H54 (cell line): ENCODE measurements at regions not wholly inside any gene's neighbourhood (a gene's known extent, or its start where the extent isn't known, plus 50 kb on each side); places are given as distances from the start of the nearest gene placed in this dataset.

Experiments used
- DNase-seq: peaks from one replicate; pipeline ENCODE4 v3.0.0; 2011; ENCODE audit warnings: low spot score, mixed read lengths; ENCODE audit not compliant: insufficient read length
- FAIRE-seq: peaks from 3 replicates; lab custom pipeline; 2011; peaks lifted over from hg19 to GRCh38; lab: Jason Lieb, UNC
- POLR2A ChIP-seq: IDR thresholded peaks from 2 replicates; pipeline ENCODE4 v1.6.1; 2011; ENCODE audit warnings: low read depth, mild to moderate bottlenecking, low read length

GRCh38 chr2:147559070-147559725 lies 285.6 kb upstream of the ACVR2A start:
- TF ChIP-seq POLR2A: no peak
- no peak for DNase-seq
- FAIRE-seq: no peak

GRCh38 chr2:147558620-147559019 lies 286.2 kb upstream of the ACVR2A start:
- no peak for TF ChIP-seq POLR2A
- no peak for FAIRE-seq
- no peak for DNase-seq

- no peak for DNase-seq
- no peak for TF ChIP-seq POLR2A
- FAIRE-seq: no peak
These were observed 290.2 kb upstream of the ACVR2A start for GRCh38 chr2:147554521-147555107.

GRCh38 chr2:147553775-147554271 lies 291.0 kb upstream of the ACVR2A start:
- no peak for FAIRE-seq
- no peak for TF ChIP-seq POLR2A
- no peak for DNase-seq

GRCh38 chr2:147550995-147551731 lies 293.7 kb upstream of the ACVR2A start:
- no peak for TF ChIP-seq POLR2A
- DNase-seq (no peak), FAIRE-seq (no peak)

- no peak for DNase-seq
- no peak for FAIRE-seq
- TF ChIP-seq POLR2A: no peak
These were observed 295.8 kb upstream of the ACVR2A start for GRCh38 chr2:147549054-147549453.

- TF ChIP-seq POLR2A: no peak
- DNase-seq: no peak
- no peak for FAIRE-seq
These were observed 296.4 kb upstream of the ACVR2A start for GRCh38 chr2:147548451-147548850.

GRCh38 chr2:147547440-147547839 lies 297.4 kb upstream of the ACVR2A start:
- TF ChIP-seq POLR2A: no peak
- no peak for DNase-seq
- no peak for FAIRE-seq

GRCh38 chr2:147546109-147546508 lies 298.7 kb upstream of the ACVR2A start:
- FAIRE-seq (no peak), DNase-seq (no peak)
- no peak for TF ChIP-seq POLR2A

- TF ChIP-seq POLR2A: no peak
- DNase-seq: no peak
- FAIRE-seq: no peak
These were observed 301.8 kb upstream of the ACVR2A start for GRCh38 chr2:147543056-147543455.

- FAIRE-seq: no peak
- no peak for TF ChIP-seq POLR2A
- no peak for DNase-seq
These were observed 302.5 kb upstream of the ACVR2A start for GRCh38 chr2:147542351-147542750.

GRCh38 chr2:147541314-147541713 lies 303.5 kb upstream of the ACVR2A start:
- FAIRE-seq (no peak), DNase-seq (no peak)
- no peak for TF ChIP-seq POLR2A

- FAIRE-seq: no peak
- no peak for TF ChIP-seq POLR2A
- DNase-seq: no peak
These were observed 306.0 kb upstream of the ACVR2A start for GRCh38 chr2:147538821-147539220.

GRCh38 chr2:147538088-147538487 lies 306.7 kb upstream of the ACVR2A start:
- DNase-seq: no peak
- FAIRE-seq: no peak
- no peak for TF ChIP-seq POLR2A
